B cell (primary cell): ENCODE measurements at regions not wholly inside any gene's neighbourhood (a gene's known extent, or its start where the extent isn't known, plus 50 kb on each side); places are given as distances from the start of the nearest gene placed in this dataset.

Source experiments
- ATAC-seq: fragments of 200-7000 bp; cut with Tn5 transposase; one replicate; pipeline ENCODE4 v1.10.0; 2021; ENCODE audit warnings: low read depth, mild to moderate bottlenecking, moderate number of reproducible peaks, moderate library complexity
- CTCF ChIA-PET: fragments of 350-600 bp; sonication (Branson Sonifier 250); formaldehyde crosslinking; loops from one replicate; lab custom pipeline; 2021; ENCODE audit warnings: antibody characterized with exemption, inconsistent platforms; lab: Charles Lee
- POLR2A ChIA-PET: fragments of 350-600 bp; sonication (Branson Sonifier 250); formaldehyde crosslinking; loops from one replicate; lab custom pipeline; 2021; ENCODE audit warnings: antibody characterized with exemption; lab: Charles Lee
- DNase-seq: peaks from one replicate; pipeline ENCODE4 v3.0.0; 2013
- H2AFZ ChIP-seq: 2 replicates; pipeline ENCODE4 v1.6.1; 2012; ENCODE audit warnings: mild to moderate bottlenecking, low read depth, low read length; ENCODE audit not compliant: insufficient read depth, poor library complexity, severe bottlenecking
- H3K27ac ChIP-seq, 2 donors: 1 replicate in 1 of 2; 2 replicates in 1 of 2; pipeline ENCODE4 v1.5.1; 2012 to 2013; ENCODE audit warnings: low read length in 2 of 2, mild to moderate bottlenecking in 2 of 2, moderate library complexity in 1 of 2
- H3K27me3 ChIP-seq, 4 experiments: fragments of 200-600 bp in 1 of 4; sonication (generic) in 1 of 4; replicated peaks in 1 of 4; 1 replicate in 2 of 4; 2 replicates in 2 of 4; pipeline versions ENCODE4 v1.6.1 to v1.7.0; 2013 to 2016; ENCODE audit warnings: low read length in 3 of 4, mild to moderate bottlenecking in 2 of 4, mixed read lengths in 1 of 4, moderate library complexity in 1 of 4; ENCODE audit not compliant: insufficient read depth in 4 of 4, control insufficient read depth in 3 of 4; ENCODE audit errors: control extremely low read depth in 1 of 4
- H3K36me3 ChIP-seq, 2 experiments: replicated peaks in 1 of 2; 1 replicate in 1 of 2; 2 replicates in 1 of 2; pipeline versions ENCODE4 v1.6.1 to v1.7.1; 2013; ENCODE audit warnings: low read length in 1 of 2; ENCODE audit not compliant: insufficient read depth in 2 of 2, control insufficient read depth in 1 of 2; ENCODE audit errors: control extremely low read depth in 1 of 2, extremely low read depth in 1 of 2
- H3K4me1 ChIP-seq, 2 donors: fragments of 200-600 bp in 1 of 2; sonication (generic) in 1 of 2; 1 replicate in 1 of 2; 2 replicates in 1 of 2; pipeline versions ENCODE4 v1.5.1 to v1.6.1; 2013 to 2017; ENCODE audit warnings: low read length in 2 of 2; ENCODE audit not compliant: control insufficient read depth in 2 of 2, insufficient read depth in 2 of 2
- H3K4me2 ChIP-seq: replicated peaks from 2 replicates; pipeline ENCODE3; 2012; ENCODE audit warnings: mild to moderate bottlenecking, low read depth, low read length; ENCODE audit not compliant: poor library complexity, severe bottlenecking
- H3K4me3 ChIP-seq, 5 experiments: fragments of 200-600 bp in 1 of 5; sonication (generic) in 1 of 5; 1 replicate in 3 of 5; 2 replicates in 2 of 5; pipeline versions ENCODE4 v1.5.1 to v1.7.0; 2011 to 2016; ENCODE audit warnings: low read length in 4 of 5, mild to moderate bottlenecking in 4 of 5, low read depth in 2 of 5, control low read depth in 1 of 5, moderate library complexity in 1 of 5; ENCODE audit not compliant: insufficient read depth in 1 of 5; ENCODE audit errors: control extremely low read depth in 1 of 5, extremely low read depth in 1 of 5
- H3K79me2 ChIP-seq: fragments of 200-600 bp; sonication (generic); one replicate; pipeline ENCODE4 v1.6.0; 2016; ENCODE audit warnings: low read length; ENCODE audit not compliant: control insufficient read depth, insufficient read depth
- H3K9ac ChIP-seq: fragments of 200-600 bp; sonication (generic); 2 replicates; pipeline ENCODE4 v1.6.1; 2017; ENCODE audit warnings: mild to moderate bottlenecking, low read length, moderate library complexity
- H3K9me3 ChIP-seq, 3 donors: one replicate each; pipeline versions ENCODE4 v1.6.1 to v1.7.1; 2013; ENCODE audit warnings: low read length in 2 of 3; ENCODE audit not compliant: control insufficient read depth in 2 of 3, insufficient read depth in 1 of 3; ENCODE audit errors: control extremely low read depth in 1 of 3
- H4K20me1 ChIP-seq: 2 replicates; pipeline ENCODE4 v1.6.0; 2012; ENCODE audit warnings: mild to moderate bottlenecking, low read length; ENCODE audit not compliant: insufficient read depth, control insufficient read depth, poor library complexity, severe bottlenecking
- H3K27ac Mint-ChIP-seq: one replicate; pipeline ENCODE4 v1.8.0; 2021; ENCODE audit warnings: mixed read lengths
- H3K27me3 Mint-ChIP-seq: one replicate; pipeline ENCODE4 v1.8.0; 2021; ENCODE audit warnings: mixed read lengths
- H3K4me1 Mint-ChIP-seq: one replicate; pipeline ENCODE4 v1.8.0; 2021; ENCODE audit warnings: mixed read lengths
- H3K4me3 Mint-ChIP-seq: one replicate; pipeline ENCODE4 v1.8.0; 2021; ENCODE audit warnings: mixed read lengths
- H3K9me3 Mint-ChIP-seq: one replicate; pipeline ENCODE4 v1.8.0; 2022; ENCODE audit warnings: mixed read lengths; ENCODE audit not compliant: insufficient read depth
- EZH2 ChIP-seq: IDR thresholded peaks from 2 replicates; pipeline ENCODE4 v1.6.1; 2012; ENCODE audit warnings: borderline replicate concordance, low read depth, mild to moderate bottlenecking, moderate library complexity, low read length; ENCODE audit not compliant: insufficient read depth, poor library complexity, severe bottlenecking
- WGBS: methylation state at CpG from one replicate; pipeline ENCODE4 v1.1.5; 2013; ENCODE audit warnings: missing lambda C conversion rate; ENCODE audit not compliant: insufficient coverage; 5-methylcytosine and 5-hydroxymethylcytosine counted together
- intact Hi-C: fragments of 100-400 bp; cut with micrococcal nuclease; formaldehyde crosslinking; loops from one replicate; pipeline ENCODE4 v1.10.0; 2022
- TF ChIP-seq, protein P1 (sequence below): fragments of 200-600 bp; IDR thresholded peaks from one replicate; pipeline ENCODE4 v1.8.0; 2022; ENCODE audit warnings: antibody characterized with exemption, mild to moderate bottlenecking

DNA sequence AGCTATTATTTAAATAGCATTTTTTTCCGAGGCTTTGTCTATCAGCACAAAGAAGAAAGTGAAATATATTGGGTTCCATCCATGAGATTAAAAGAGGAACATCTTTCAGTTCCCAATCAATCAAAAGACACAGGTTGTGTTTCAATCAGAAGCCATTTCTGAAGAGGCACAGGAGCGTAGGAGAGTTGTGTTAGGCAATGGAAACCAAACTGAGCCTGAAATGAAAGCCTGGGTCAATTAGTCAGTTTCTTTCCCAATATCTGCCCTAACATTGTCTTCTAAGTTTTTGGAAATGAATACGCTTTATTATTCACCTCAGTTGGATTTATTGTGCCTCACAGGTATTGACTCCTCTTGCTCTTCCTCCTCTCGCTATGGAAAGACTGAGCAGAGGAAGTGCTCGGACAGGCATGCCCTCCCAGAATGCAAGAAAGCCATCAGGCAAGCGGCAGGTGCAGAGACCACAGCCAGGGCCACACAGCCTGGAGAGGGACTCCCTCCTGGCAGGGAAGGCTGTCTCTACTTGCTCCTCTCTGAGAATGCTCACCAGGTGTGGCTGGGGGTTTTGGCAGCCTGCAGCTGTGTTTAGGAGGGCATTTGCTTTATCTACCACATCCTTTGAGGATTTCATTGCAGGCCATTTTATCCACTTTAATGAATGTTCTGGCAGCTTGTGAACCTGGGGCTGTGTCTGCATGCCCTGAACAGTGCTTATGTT lies 100.8 kb upstream of the NEDD9 start:
- POLR2A ChIA-PET, result no interaction called here
- H3K9me3 ChIP-seq, result no peaks in the 10 kb centered on the region
- H4K20me1 ChIP-seq, result peaks cover 31% of the 10 kb centered on the region
- H3K79me2 ChIP-seq, result peaks cover 91% of the 10 kb centered on the region
- intact Hi-C loops, result loop anchor here (5.0 kb wide), 2 partner anchors 39 to 159 kb away; no protein-coding TSS in a partner anchor
- ATAC-seq, result peak; percentile 54
- H3K4me2 ChIP-seq, result peak overlapping the region; percentile 46
- H3K27me3 ChIP-seq, result no peaks in the 10 kb centered on the region
- H3K27ac Mint-ChIP-seq, result peak overlapping the region; percentile 81
- no peak overlapping the region for H2AFZ ChIP-seq
- peaks cover 72% of the 10 kb centered on the region for H3K4me1 Mint-ChIP-seq
- H3K9me3 Mint-ChIP-seq, result no peaks in the 10 kb centered on the region
- CTCF ChIA-PET, result interaction anchor here (0.7 to 5.0 kb wide), 2 partner anchors 10 to 163 kb away, joined by 3 to 19 read pairs; no protein-coding TSS in a partner anchor
- H3K9ac ChIP-seq, result no peak overlapping the region
- no peaks in the 10 kb centered on the region for H3K27me3 Mint-ChIP-seq
- TF ChIP-seq EZH2, result no peak
- TF ChIP-seq, protein P1, sequence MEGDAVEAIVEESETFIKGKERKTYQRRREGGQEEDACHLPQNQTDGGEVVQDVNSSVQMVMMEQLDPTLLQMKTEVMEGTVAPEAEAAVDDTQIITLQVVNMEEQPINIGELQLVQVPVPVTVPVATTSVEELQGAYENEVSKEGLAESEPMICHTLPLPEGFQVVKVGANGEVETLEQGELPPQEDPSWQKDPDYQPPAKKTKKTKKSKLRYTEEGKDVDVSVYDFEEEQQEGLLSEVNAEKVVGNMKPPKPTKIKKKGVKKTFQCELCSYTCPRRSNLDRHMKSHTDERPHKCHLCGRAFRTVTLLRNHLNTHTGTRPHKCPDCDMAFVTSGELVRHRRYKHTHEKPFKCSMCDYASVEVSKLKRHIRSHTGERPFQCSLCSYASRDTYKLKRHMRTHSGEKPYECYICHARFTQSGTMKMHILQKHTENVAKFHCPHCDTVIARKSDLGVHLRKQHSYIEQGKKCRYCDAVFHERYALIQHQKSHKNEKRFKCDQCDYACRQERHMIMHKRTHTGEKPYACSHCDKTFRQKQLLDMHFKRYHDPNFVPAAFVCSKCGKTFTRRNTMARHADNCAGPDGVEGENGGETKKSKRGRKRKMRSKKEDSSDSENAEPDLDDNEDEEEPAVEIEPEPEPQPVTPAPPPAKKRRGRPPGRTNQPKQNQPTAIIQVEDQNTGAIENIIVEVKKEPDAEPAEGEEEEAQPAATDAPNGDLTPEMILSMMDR, result no peak
- no peak for DNase-seq
- H3K27ac ChIP-seq, result peak overlapping the region; percentile 4 to 65
- no peak overlapping the region for H3K4me3 ChIP-seq
- H3K4me3 Mint-ChIP-seq, result peak overlapping the region; percentile 33
- H3K4me1 ChIP-seq, result peaks cover 51 to 53% of the 10 kb centered on the region in 2 donors
- WGBS, result 40% methylated on average over 4 of the region's 6 CpGs
- H3K36me3 ChIP-seq, result peaks cover 0 to 21% of the 10 kb centered on the region in 2 experiments

- intact Hi-C loops, result loop anchor here (5.0 kb wide), 2 partner anchors 40 to 160 kb away; no protein-coding TSS in a partner anchor
- peaks cover 24% of the 10 kb centered on the region for H4K20me1 ChIP-seq
- Mint-ChIP-seq H3K4me3 (peak overlapping the region; percentile 20), H3K27ac (peak overlapping the region; percentile 69), H3K27me3 (no peaks in the 10 kb centered on the region), H3K9me3 (no peaks in the 10 kb centered on the region), H3K4me1 (peaks cover 72% of the 10 kb centered on the region)
- WGBS, result 96% methylated on average over 6 of the region's 7 CpGs
- no peak for TF ChIP-seq EZH2
- TF ChIP-seq, protein P1, result no peak
- H3K27me3 ChIP-seq, result no peaks in the 10 kb centered on the region
- no peak for DNase-seq
- no peak overlapping the region for H3K4me3 ChIP-seq
- no peak overlapping the region for H2AFZ ChIP-seq
- H3K4me2 ChIP-seq, result peak overlapping the region; percentile 9
- no peak for ATAC-seq
- peaks cover 51 to 53% of the 10 kb centered on the region in 2 donors for H3K4me1 ChIP-seq
- POLR2A ChIA-PET, result no interaction called here
- H3K79me2 ChIP-seq, result peaks cover 91% of the 10 kb centered on the region
- H3K9ac ChIP-seq, result no peak overlapping the region
- CTCF ChIA-PET, result interaction anchor here (0.7 to 5.0 kb wide), 3 partner anchors 8 to 163 kb away, joined by 3 to 19 read pairs (median 3); no protein-coding TSS in a partner anchor
- H3K36me3 ChIP-seq, result peaks cover 0 to 28% of the 10 kb centered on the region in 2 experiments
- no peaks in the 10 kb centered on the region for H3K9me3 ChIP-seq
- peak overlapping the region in 1 of 2 donors; percentile 78 for H3K27ac ChIP-seq
Measured at GRCh38 chr6:11332463-11332862, 100.0 kb upstream of the NEDD9 start.
